SK-N-SH (cell line): ENCODE measurements at regions not wholly inside any gene's neighbourhood (a gene's known extent, or its start where the extent isn't known, plus 50 kb on each side); places are given as distances from the start of the nearest gene placed in this dataset.

Experiments used
- CTCF ChIA-PET: fragments of 300-600, 350-600 bp; formaldehyde crosslinking; extraction: SDS; loops from one replicate; lab custom pipeline; 2021; lab: Yijun Ruan, JAX
- POLR2A ChIA-PET: fragments of 350-600 bp; sonication (Branson Sonifier 250); formaldehyde crosslinking; extraction: SDS; loops from one replicate; lab custom pipeline; 2020; ENCODE audit warnings: antibody characterized with exemption, inconsistent platforms; lab: Yijun Ruan, JAX
- DNase-seq: peaks from one replicate; pipeline ENCODE4 v3.0.0; 2012
- H2AFZ ChIP-seq: fragments of 200-600 bp; sonication (generic); 2 replicates; pipeline ENCODE4 v1.8.1; 2016; ENCODE audit warnings: antibody characterized with exemption, mild to moderate bottlenecking, low read depth
- H3F3A ChIP-seq: fragments of 200-600 bp; sonication (generic); replicated peaks from 2 replicates; pipeline ENCODE3; 2016; ENCODE audit warnings: antibody characterized with exemption, mild to moderate bottlenecking; ENCODE audit not compliant: insufficient read depth
- H3K27ac ChIP-seq, 2 experiments: fragments of 200-500 bp in 1 of 2; fragments of 200-600 bp in 1 of 2; sonication (Bioruptor generic) in 1 of 2; sonication (generic), shearing (Covaris generic) in 1 of 2; 2 replicates each; pipeline versions ENCODE4 v1.5.1 to v1.6.1; 2014 to 2016; ENCODE audit warnings: low read depth in 2 of 2, inconsistent platforms in 1 of 2, low read length in 1 of 2, mild to moderate bottlenecking in 1 of 2, mixed read lengths in 1 of 2
- H3K27me3 ChIP-seq: fragments of 200-600 bp; sonication (generic), shearing (Covaris generic); 2 replicates; pipeline ENCODE4 v1.6.1; 2016; ENCODE audit warnings: mixed run types; ENCODE audit not compliant: insufficient read depth
- H3K36me3 ChIP-seq, 2 experiments: fragments of 200-500 bp in 1 of 2; fragments of 200-600 bp in 1 of 2; sonication (Bioruptor generic) in 1 of 2; sonication (generic) in 1 of 2; replicated peaks in 1 of 2; 2 replicates each; pipeline versions ENCODE3 to v1.5.1; 2014 to 2016; ENCODE audit warnings: low read length in 1 of 2, mild to moderate bottlenecking in 1 of 2; ENCODE audit not compliant: insufficient read depth in 2 of 2, control insufficient read depth in 1 of 2
- H3K4me1 ChIP-seq, 2 experiments: fragments of 200-500 bp in 1 of 2; fragments of 200-600 bp in 1 of 2; sonication (Bioruptor generic) in 1 of 2; sonication (generic), shearing (Covaris generic) in 1 of 2; 2 replicates each; pipeline versions ENCODE4 v1.5.1 to v1.6.1; 2014 to 2016; ENCODE audit warnings: low read depth in 1 of 2, low read length in 1 of 2, mixed run types in 1 of 2; ENCODE audit not compliant: insufficient read depth in 2 of 2, control insufficient read depth in 1 of 2
- H3K4me2 ChIP-seq: fragments of 200-600 bp; sonication (generic), shearing (Covaris generic); 2 replicates; pipeline ENCODE4 v1.6.1; 2017; ENCODE audit warnings: mixed run types
- H3K4me3 ChIP-seq, 2 experiments: fragments of 200-500 bp in 1 of 2; fragments of 200-600 bp in 1 of 2; sonication (Bioruptor generic) in 1 of 2; sonication (generic), shearing (Covaris generic) in 1 of 2; 2 replicates each; pipeline versions ENCODE4 v1.5.1 to v1.8.1; 2014 to 2016; ENCODE audit warnings: low read depth in 2 of 2, inconsistent platforms in 1 of 2, low read length in 1 of 2, mild to moderate bottlenecking in 1 of 2, mixed read lengths in 1 of 2, moderate library complexity in 1 of 2
- H3K79me2 ChIP-seq: fragments of 200-600 bp; sonication (generic); 2 replicates; pipeline ENCODE4 v1.8.1; 2017; ENCODE audit warnings: mild to moderate bottlenecking; ENCODE audit not compliant: insufficient read depth
- H3K9ac ChIP-seq: fragments of 200-600 bp; sonication (generic); 2 replicates; pipeline ENCODE4 v1.6.1; 2017; ENCODE audit warnings: mixed run types
- H3K9me2 ChIP-seq: fragments of 200-600 bp; sonication (generic); 2 replicates; pipeline ENCODE4 v1.6.1; 2017; ENCODE audit warnings: mixed run types
- H3K9me3 ChIP-seq: fragments of 200-600 bp; sonication (generic); 2 replicates; pipeline ENCODE4 v1.6.1; 2017; ENCODE audit warnings: mixed run types, mild to moderate bottlenecking, moderate library complexity
- H4K20me1 ChIP-seq: fragments of 200-600 bp; sonication (generic); 2 replicates; pipeline ENCODE4 v1.6.1; 2017; ENCODE audit warnings: mild to moderate bottlenecking, mixed run types; ENCODE audit not compliant: insufficient read depth
- EZH2phosphoT487 ChIP-seq: fragments of 200-600 bp; sonication (generic); IDR thresholded peaks from 2 replicates; pipeline ENCODE4 v1.6.1; 2017; ENCODE audit warnings: low read depth, mixed run types, mild to moderate bottlenecking, antibody characterized with exemption, moderate library complexity, borderline replicate concordance
- FOSL2 ChIP-seq: IDR thresholded peaks from 2 replicates; pipeline ENCODE4 v1.4.0; 2012; ENCODE audit warnings: low read depth, mild to moderate bottlenecking, moderate library complexity, borderline replicate concordance
- FOXM1 ChIP-seq: IDR thresholded peaks from 2 replicates; pipeline ENCODE4 v1.4.0; 2012; ENCODE audit warnings: low read depth, mild to moderate bottlenecking
- MEF2A ChIP-seq: IDR thresholded peaks from 2 replicates; pipeline ENCODE4 v1.4.0; 2012; ENCODE audit warnings: low read depth, borderline replicate concordance
- MXI1 ChIP-seq: IDR thresholded peaks from 2 replicates; pipeline ENCODE4 v1.6.1; 2012; ENCODE audit warnings: mild to moderate bottlenecking, low read depth, low read length, improper control_type of control experiment
- RAD21 ChIP-seq: IDR thresholded peaks from 2 replicates; pipeline ENCODE4 v1.6.1; 2012; ENCODE audit warnings: mild to moderate bottlenecking, low read length
- RCOR1 ChIP-seq: fragments of 150-350 bp; IDR thresholded peaks from 2 replicates; pipeline ENCODE4 v1.6.1; 2017; ENCODE audit warnings: antibody characterized with exemption, low read length
- RFX5 ChIP-seq: IDR thresholded peaks from 2 replicates; pipeline ENCODE4 v1.6.1; 2012; ENCODE audit warnings: mild to moderate bottlenecking, improper control_type of control experiment, low read length
- SIN3A ChIP-seq: IDR thresholded peaks from 2 replicates; pipeline ENCODE4 v1.6.1; 2012; ENCODE audit warnings: low read depth, mild to moderate bottlenecking, low read length, moderate library complexity, borderline replicate concordance
- SMC3 ChIP-seq: IDR thresholded peaks from 2 replicates; pipeline ENCODE4 v1.6.1; 2012; ENCODE audit warnings: low read depth, low read length, improper control_type of control experiment
- TAF1 ChIP-seq: IDR thresholded peaks from 2 replicates; pipeline ENCODE4 v1.6.1; 2012; ENCODE audit warnings: low read depth, mild to moderate bottlenecking, low read length, moderate library complexity, borderline replicate concordance
- TEAD4 ChIP-seq: IDR thresholded peaks from 2 replicates; pipeline ENCODE4 v1.4.0; 2012; ENCODE audit warnings: mild to moderate bottlenecking, borderline replicate concordance; ENCODE audit not compliant: insufficient read depth
- YY1 ChIP-seq: IDR thresholded peaks from 2 replicates; pipeline ENCODE4 v1.4.0; 2012; ENCODE audit warnings: low read depth, mild to moderate bottlenecking
- WGBS: methylation state at CpG from one replicate; pipeline ENCODE4 v1.1.6; 2017; ENCODE audit warnings: low lambda C conversion rate; 5-methylcytosine and 5-hydroxymethylcytosine counted together
- TF ChIP-seq, protein P1 (sequence below): IDR thresholded peaks from 2 replicates; pipeline ENCODE4 v1.4.0; 2012; ENCODE audit warnings: low read depth, borderline replicate concordance
- TF ChIP-seq, protein P2 (sequence below): fragments of 200-600 bp; sonication (generic); IDR thresholded peaks from 2 replicates; pipeline ENCODE4 v1.6.1; 2017; ENCODE audit warnings: antibody characterized with exemption, mild to moderate bottlenecking, moderate library complexity

DNA sequence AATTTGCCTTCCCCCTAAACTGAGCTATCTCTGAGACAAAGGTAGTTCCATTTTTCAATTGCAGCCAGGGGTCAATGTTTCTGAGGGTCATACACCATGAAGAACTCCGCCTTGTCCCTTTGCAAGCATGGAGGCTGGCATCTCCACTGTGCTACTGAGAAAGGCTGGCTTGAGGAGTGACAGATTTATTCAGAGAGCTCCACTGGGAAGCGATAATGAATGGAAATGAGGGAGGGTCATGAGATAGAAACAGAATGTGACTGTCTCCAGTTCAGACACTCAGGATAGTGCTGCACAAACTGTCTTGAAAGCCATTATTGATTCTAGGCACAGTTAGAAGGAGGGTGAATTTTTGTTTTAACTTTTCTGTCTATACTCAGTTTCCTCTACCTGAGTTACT is 197.5 kb downstream of the ZNF326 start:
- no peak for DNase-seq
- TF ChIP-seq SMC3 (no peak), YY1 (no peak), MXI1 (no peak)
- TF ChIP-seq, all 33 proteins: peak for 0
- Histone ChIP-seq H3F3A (no peaks in the 10 kb centered on the region), H3K27ac (no peak overlapping the region), H3K4me1 (no peaks in the 10 kb centered on the region), H3K9me2 (no peaks in the 10 kb centered on the region), H4K20me1 (no peaks in the 10 kb centered on the region), H3K4me3 (no peak overlapping the region), H3K9ac (no peak overlapping the region), H3K79me2 (no peaks in the 10 kb centered on the region), H3K9me3 (no peaks in the 10 kb centered on the region), H3K4me2 (no peak overlapping the region), H3K36me3 (no peaks in the 10 kb centered on the region), H3K27me3 (no peaks in the 10 kb centered on the region; the same call in 1 of the 2 replicates), H2AFZ (no peak overlapping the region)
- 5% methylated on average over 2 of the region's 2 CpGs for WGBS
- ChIA-PET CTCF (no interaction called here), POLR2A (no interaction called here)

DNA sequence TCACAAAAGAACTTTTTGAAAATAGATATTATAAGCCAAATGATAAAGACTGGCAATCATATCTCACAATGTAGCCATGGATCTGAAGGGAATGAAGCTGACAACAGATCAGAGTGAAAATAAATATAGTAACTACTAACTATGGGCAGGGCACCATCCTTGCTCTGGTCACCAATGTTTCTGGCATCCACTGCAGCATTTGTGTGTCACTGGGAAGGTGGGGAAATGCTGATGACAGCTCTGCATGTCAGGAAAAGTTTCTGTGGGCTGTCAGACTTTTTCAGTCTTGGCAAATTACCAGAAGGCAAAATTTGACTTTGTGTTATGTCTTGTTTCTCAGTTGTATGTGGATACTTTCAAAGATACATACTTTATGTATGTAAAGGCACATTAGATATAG is 195.6 kb downstream of the ZNF326 start:
- H3F3A ChIP-seq: no peaks in the 10 kb centered on the region
- H3K9me2 ChIP-seq: no peaks in the 10 kb centered on the region
- H3K27ac ChIP-seq: no peak overlapping the region
- TF ChIP-seq FOSL2 (no peak), MEF2A (no peak), FOXM1 (no peak), TEAD4 (no peak)
- ChIA-PET POLR2A (no interaction called here), CTCF (no interaction called here)
- no peak overlapping the region for H3K4me3 ChIP-seq
- no peaks in the 10 kb centered on the region for H3K9me3 ChIP-seq
- no peak overlapping the region for H3K4me2 ChIP-seq
- no peaks in the 10 kb centered on the region; the same call in 1 of the 2 replicates for H3K27me3 ChIP-seq
- no peak overlapping the region for H3K9ac ChIP-seq
- H2AFZ ChIP-seq: no peak overlapping the region
- no peak for DNase-seq
- H3K79me2 ChIP-seq: no peaks in the 10 kb centered on the region
- no peaks in the 10 kb centered on the region for H3K4me1 ChIP-seq
- H3K36me3 ChIP-seq: no peaks in the 10 kb centered on the region
- no peaks in the 10 kb centered on the region for H4K20me1 ChIP-seq

DNA sequence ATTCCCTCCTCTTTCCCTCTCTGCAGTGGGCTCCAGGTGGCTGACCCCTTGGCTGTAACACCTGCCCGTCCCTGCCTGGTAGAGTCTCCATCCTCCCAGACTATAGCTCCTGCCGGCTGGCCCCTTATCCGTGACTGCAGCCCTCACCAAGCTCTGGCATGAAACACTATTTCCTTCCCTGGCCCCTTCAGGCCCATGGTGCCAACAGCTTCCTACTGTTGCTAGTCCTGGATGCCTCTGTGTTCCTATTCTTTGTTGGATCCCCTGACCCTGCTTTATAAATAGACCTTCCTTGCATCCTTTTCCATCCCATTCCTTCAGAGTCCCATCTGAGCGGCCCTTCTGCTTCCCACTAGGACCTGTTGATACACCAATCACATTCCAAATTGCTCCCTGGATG is 195.0 kb downstream of the ZNF326 start:
- no peaks in the 10 kb centered on the region for H3F3A ChIP-seq
- WGBS: 2% methylated on average over 4 of the region's 4 CpGs
- DNase-seq: no peak

DNA sequence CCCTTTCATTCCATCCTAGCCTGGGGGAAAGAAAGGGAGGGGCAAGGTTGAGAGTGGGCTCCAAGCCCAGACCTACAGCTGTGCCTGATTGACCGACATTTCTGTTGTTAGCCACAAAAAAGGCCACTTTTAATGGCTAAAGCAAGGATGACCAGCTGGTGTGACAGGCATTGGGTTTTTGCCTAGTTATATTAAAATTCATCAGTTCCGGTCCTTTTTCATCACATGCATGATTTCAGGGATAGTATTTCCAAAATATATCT is 192.3 kb downstream of the ZNF326 start:
- Histone ChIP-seq H3K9me3 (no peaks in the 10 kb centered on the region), H3K27ac (no peak overlapping the region), H3K27me3 (no peaks in the 10 kb centered on the region), H3K36me3 (no peaks in the 10 kb centered on the region), H2AFZ (no peak overlapping the region), H3K4me2 (no peak overlapping the region), H3K9ac (no peak overlapping the region), H3K79me2 (no peaks in the 10 kb centered on the region), H3K4me1 (no peaks in the 10 kb centered on the region), H3F3A (no peaks in the 10 kb centered on the region), H3K9me2 (no peaks in the 10 kb centered on the region), H4K20me1 (no peaks in the 10 kb centered on the region), H3K4me3 (no peak overlapping the region)
- CTCF ChIA-PET: no interaction called here
- POLR2A ChIA-PET: no interaction called here
- WGBS: 3% methylated on average over 2 of the region's 2 CpGs
- no peak for DNase-seq
- TF ChIP-seq, protein P1, sequence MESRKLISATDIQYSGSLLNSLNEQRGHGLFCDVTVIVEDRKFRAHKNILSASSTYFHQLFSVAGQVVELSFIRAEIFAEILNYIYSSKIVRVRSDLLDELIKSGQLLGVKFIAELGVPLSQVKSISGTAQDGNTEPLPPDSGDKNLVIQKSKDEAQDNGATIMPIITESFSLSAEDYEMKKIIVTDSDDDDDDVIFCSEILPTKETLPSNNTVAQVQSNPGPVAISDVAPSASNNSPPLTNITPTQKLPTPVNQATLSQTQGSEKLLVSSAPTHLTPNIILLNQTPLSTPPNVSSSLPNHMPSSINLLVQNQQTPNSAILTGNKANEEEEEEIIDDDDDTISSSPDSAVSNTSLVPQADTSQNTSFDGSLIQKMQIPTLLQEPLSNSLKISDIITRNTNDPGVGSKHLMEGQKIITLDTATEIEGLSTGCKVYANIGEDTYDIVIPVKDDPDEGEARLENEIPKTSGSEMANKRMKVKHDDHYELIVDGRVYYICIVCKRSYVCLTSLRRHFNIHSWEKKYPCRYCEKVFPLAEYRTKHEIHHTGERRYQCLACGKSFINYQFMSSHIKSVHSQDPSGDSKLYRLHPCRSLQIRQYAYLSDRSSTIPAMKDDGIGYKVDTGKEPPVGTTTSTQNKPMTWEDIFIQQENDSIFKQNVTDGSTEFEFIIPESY: no peak
- TF ChIP-seq, protein P2, sequence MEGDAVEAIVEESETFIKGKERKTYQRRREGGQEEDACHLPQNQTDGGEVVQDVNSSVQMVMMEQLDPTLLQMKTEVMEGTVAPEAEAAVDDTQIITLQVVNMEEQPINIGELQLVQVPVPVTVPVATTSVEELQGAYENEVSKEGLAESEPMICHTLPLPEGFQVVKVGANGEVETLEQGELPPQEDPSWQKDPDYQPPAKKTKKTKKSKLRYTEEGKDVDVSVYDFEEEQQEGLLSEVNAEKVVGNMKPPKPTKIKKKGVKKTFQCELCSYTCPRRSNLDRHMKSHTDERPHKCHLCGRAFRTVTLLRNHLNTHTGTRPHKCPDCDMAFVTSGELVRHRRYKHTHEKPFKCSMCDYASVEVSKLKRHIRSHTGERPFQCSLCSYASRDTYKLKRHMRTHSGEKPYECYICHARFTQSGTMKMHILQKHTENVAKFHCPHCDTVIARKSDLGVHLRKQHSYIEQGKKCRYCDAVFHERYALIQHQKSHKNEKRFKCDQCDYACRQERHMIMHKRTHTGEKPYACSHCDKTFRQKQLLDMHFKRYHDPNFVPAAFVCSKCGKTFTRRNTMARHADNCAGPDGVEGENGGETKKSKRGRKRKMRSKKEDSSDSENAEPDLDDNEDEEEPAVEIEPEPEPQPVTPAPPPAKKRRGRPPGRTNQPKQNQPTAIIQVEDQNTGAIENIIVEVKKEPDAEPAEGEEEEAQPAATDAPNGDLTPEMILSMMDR: no peak
- no peak for TF ChIP-seq RAD21
- TF ChIP-seq EZH2phosphoT487: no peak
- TF ChIP-seq RFX5: no peak
- no peak for TF ChIP-seq YY1
- no peak for TF ChIP-seq FOXM1
- TF ChIP-seq RCOR1: no peak
- TF ChIP-seq TAF1: no peak

More for the DNA sequence above, 195.0 kb downstream of the ZNF326 start:
- H3K4me1 ChIP-seq: no peaks in the 10 kb centered on the region
- H3K27ac ChIP-seq: no peak overlapping the region
- H3K9me2 ChIP-seq: no peaks in the 10 kb centered on the region
- H3K79me2 ChIP-seq: no peaks in the 10 kb centered on the region
- no peak overlapping the region for H3K4me2 ChIP-seq
- H3K27me3 ChIP-seq: no peaks in the 10 kb centered on the region
- no peak overlapping the region for H2AFZ ChIP-seq
- H3K9ac ChIP-seq: no peak overlapping the region
- no peaks in the 10 kb centered on the region for H3K9me3 ChIP-seq
- no peak overlapping the region for H3K4me3 ChIP-seq
- ChIA-PET CTCF (no interaction called here), POLR2A (no interaction called here)
- TF ChIP-seq MEF2A (no peak), RCOR1 (no peak), SIN3A (no peak), SMC3 (no peak)
- H3K36me3 ChIP-seq: no peaks in the 10 kb centered on the region
- H4K20me1 ChIP-seq: no peaks in the 10 kb centered on the region
